SK-N-SH (cell line): ENCODE measurements at regions not wholly inside any gene's neighbourhood (a gene's known extent, or its start where the extent isn't known, plus 50 kb on each side); places are given as distances from the start of the nearest gene placed in this dataset.

Source experiments
- CTCF ChIA-PET: fragments of 300-600, 350-600 bp; formaldehyde crosslinking; extraction: SDS; loops from one replicate; lab custom pipeline; 2021; lab: Yijun Ruan, JAX
- POLR2A ChIA-PET: fragments of 350-600 bp; sonication (Branson Sonifier 250); formaldehyde crosslinking; extraction: SDS; loops from one replicate; lab custom pipeline; 2020; ENCODE audit warnings: antibody characterized with exemption, inconsistent platforms; lab: Yijun Ruan, JAX
- DNase-seq: peaks from one replicate; pipeline ENCODE4 v3.0.0; 2012
- H2AFZ ChIP-seq: fragments of 200-600 bp; sonication (generic); 2 replicates; pipeline ENCODE4 v1.8.1; 2016; ENCODE audit warnings: antibody characterized with exemption, mild to moderate bottlenecking, low read depth
- H3F3A ChIP-seq: fragments of 200-600 bp; sonication (generic); replicated peaks from 2 replicates; pipeline ENCODE3; 2016; ENCODE audit warnings: antibody characterized with exemption, mild to moderate bottlenecking; ENCODE audit not compliant: insufficient read depth
- H3K27ac ChIP-seq, 2 experiments: fragments of 200-500 bp in 1 of 2; fragments of 200-600 bp in 1 of 2; sonication (Bioruptor generic) in 1 of 2; sonication (generic), shearing (Covaris generic) in 1 of 2; 2 replicates each; pipeline versions ENCODE4 v1.5.1 to v1.6.1; 2014 to 2016; ENCODE audit warnings: low read depth in 2 of 2, inconsistent platforms in 1 of 2, low read length in 1 of 2, mild to moderate bottlenecking in 1 of 2, mixed read lengths in 1 of 2
- H3K27me3 ChIP-seq: fragments of 200-600 bp; sonication (generic), shearing (Covaris generic); 2 replicates; pipeline ENCODE4 v1.6.1; 2016; ENCODE audit warnings: mixed run types; ENCODE audit not compliant: insufficient read depth
- H3K36me3 ChIP-seq, 2 experiments: fragments of 200-500 bp in 1 of 2; fragments of 200-600 bp in 1 of 2; sonication (Bioruptor generic) in 1 of 2; sonication (generic) in 1 of 2; replicated peaks in 1 of 2; 2 replicates each; pipeline versions ENCODE3 to v1.5.1; 2014 to 2016; ENCODE audit warnings: low read length in 1 of 2, mild to moderate bottlenecking in 1 of 2; ENCODE audit not compliant: insufficient read depth in 2 of 2, control insufficient read depth in 1 of 2
- H3K4me1 ChIP-seq, 2 experiments: fragments of 200-500 bp in 1 of 2; fragments of 200-600 bp in 1 of 2; sonication (Bioruptor generic) in 1 of 2; sonication (generic), shearing (Covaris generic) in 1 of 2; 2 replicates each; pipeline versions ENCODE4 v1.5.1 to v1.6.1; 2014 to 2016; ENCODE audit warnings: low read depth in 1 of 2, low read length in 1 of 2, mixed run types in 1 of 2; ENCODE audit not compliant: insufficient read depth in 2 of 2, control insufficient read depth in 1 of 2
- H3K4me2 ChIP-seq: fragments of 200-600 bp; sonication (generic), shearing (Covaris generic); 2 replicates; pipeline ENCODE4 v1.6.1; 2017; ENCODE audit warnings: mixed run types
- H3K4me3 ChIP-seq, 2 experiments: fragments of 200-500 bp in 1 of 2; fragments of 200-600 bp in 1 of 2; sonication (Bioruptor generic) in 1 of 2; sonication (generic), shearing (Covaris generic) in 1 of 2; 2 replicates each; pipeline versions ENCODE4 v1.5.1 to v1.8.1; 2014 to 2016; ENCODE audit warnings: low read depth in 2 of 2, inconsistent platforms in 1 of 2, low read length in 1 of 2, mild to moderate bottlenecking in 1 of 2, mixed read lengths in 1 of 2, moderate library complexity in 1 of 2
- H3K79me2 ChIP-seq: fragments of 200-600 bp; sonication (generic); 2 replicates; pipeline ENCODE4 v1.8.1; 2017; ENCODE audit warnings: mild to moderate bottlenecking; ENCODE audit not compliant: insufficient read depth
- H3K9ac ChIP-seq: fragments of 200-600 bp; sonication (generic); 2 replicates; pipeline ENCODE4 v1.6.1; 2017; ENCODE audit warnings: mixed run types
- H3K9me2 ChIP-seq: fragments of 200-600 bp; sonication (generic); 2 replicates; pipeline ENCODE4 v1.6.1; 2017; ENCODE audit warnings: mixed run types
- H3K9me3 ChIP-seq: fragments of 200-600 bp; sonication (generic); 2 replicates; pipeline ENCODE4 v1.6.1; 2017; ENCODE audit warnings: mixed run types, mild to moderate bottlenecking, moderate library complexity
- H4K20me1 ChIP-seq: fragments of 200-600 bp; sonication (generic); 2 replicates; pipeline ENCODE4 v1.6.1; 2017; ENCODE audit warnings: mild to moderate bottlenecking, mixed run types; ENCODE audit not compliant: insufficient read depth
- CHD2 ChIP-seq: fragments of 150-350 bp; IDR thresholded peaks from 2 replicates; pipeline ENCODE4 v1.6.1; 2018; ENCODE audit warnings: low read length; ENCODE audit not compliant: partially characterized antibody
- EP300 ChIP-seq, 2 experiments: IDR thresholded peaks; 2 replicates each; pipeline versions ENCODE4 v1.4.0 to v1.6.1; 2012; ENCODE audit warnings: borderline replicate concordance in 1 of 2, low read depth in 1 of 2, low read length in 1 of 2
- EZH2phosphoT487 ChIP-seq: fragments of 200-600 bp; sonication (generic); IDR thresholded peaks from 2 replicates; pipeline ENCODE4 v1.6.1; 2017; ENCODE audit warnings: low read depth, mixed run types, mild to moderate bottlenecking, antibody characterized with exemption, moderate library complexity, borderline replicate concordance
- FOSL2 ChIP-seq: IDR thresholded peaks from 2 replicates; pipeline ENCODE4 v1.4.0; 2012; ENCODE audit warnings: low read depth, mild to moderate bottlenecking, moderate library complexity, borderline replicate concordance
- FOXJ3 ChIP-seq: sonication (generic); formaldehyde crosslinking; IDR thresholded peaks from 2 replicates; pipeline ENCODE4 v1.5.1; 2020; ENCODE audit warnings: mild to moderate bottlenecking, missing genetic modification reagents
- FOXM1 ChIP-seq: IDR thresholded peaks from 2 replicates; pipeline ENCODE4 v1.4.0; 2012; ENCODE audit warnings: low read depth, mild to moderate bottlenecking
- GABPA ChIP-seq: IDR thresholded peaks from 2 replicates; pipeline ENCODE4 v1.4.0; 2012; ENCODE audit warnings: low read depth, mild to moderate bottlenecking
- JUND ChIP-seq: IDR thresholded peaks from 2 replicates; pipeline ENCODE4 v1.4.0; 2012
- MEF2A ChIP-seq: IDR thresholded peaks from 2 replicates; pipeline ENCODE4 v1.4.0; 2012; ENCODE audit warnings: low read depth, borderline replicate concordance
- NRF1 ChIP-seq: IDR thresholded peaks from 2 replicates; pipeline ENCODE4 v1.6.1; 2012; ENCODE audit warnings: low read depth, mild to moderate bottlenecking, low read length
- RAD21 ChIP-seq: IDR thresholded peaks from 2 replicates; pipeline ENCODE4 v1.6.1; 2012; ENCODE audit warnings: mild to moderate bottlenecking, low read length
- RCOR1 ChIP-seq: fragments of 150-350 bp; IDR thresholded peaks from 2 replicates; pipeline ENCODE4 v1.6.1; 2017; ENCODE audit warnings: antibody characterized with exemption, low read length
- SIN3A ChIP-seq: IDR thresholded peaks from 2 replicates; pipeline ENCODE4 v1.6.1; 2012; ENCODE audit warnings: low read depth, mild to moderate bottlenecking, low read length, moderate library complexity, borderline replicate concordance
- SMC3 ChIP-seq: IDR thresholded peaks from 2 replicates; pipeline ENCODE4 v1.6.1; 2012; ENCODE audit warnings: low read depth, low read length, improper control_type of control experiment
- TAF1 ChIP-seq: IDR thresholded peaks from 2 replicates; pipeline ENCODE4 v1.6.1; 2012; ENCODE audit warnings: low read depth, mild to moderate bottlenecking, low read length, moderate library complexity, borderline replicate concordance
- TCF12 ChIP-seq: IDR thresholded peaks from 2 replicates; pipeline ENCODE4 v1.4.0; 2012
- TEAD4 ChIP-seq: IDR thresholded peaks from 2 replicates; pipeline ENCODE4 v1.4.0; 2012; ENCODE audit warnings: mild to moderate bottlenecking, borderline replicate concordance; ENCODE audit not compliant: insufficient read depth
- WGBS: methylation state at CpG from one replicate; pipeline ENCODE4 v1.1.6; 2017; ENCODE audit warnings: low lambda C conversion rate; 5-methylcytosine and 5-hydroxymethylcytosine counted together
- TF ChIP-seq, protein P1 (sequence below): IDR thresholded peaks from 2 replicates; pipeline ENCODE4 v1.4.0; 2012; ENCODE audit warnings: low read depth, borderline replicate concordance
- TF ChIP-seq, protein P2 (sequence below): fragments of 150-350 bp; IDR thresholded peaks from 2 replicates; pipeline ENCODE4 v1.6.1; 2016; ENCODE audit warnings: mild to moderate bottlenecking, low read depth, low read length
- TF ChIP-seq, protein P3 (sequence below): fragments of 150-350 bp; IDR thresholded peaks from 2 replicates; pipeline ENCODE4 v1.6.1; 2017; ENCODE audit warnings: antibody characterized with exemption, low read length, low read depth, borderline replicate concordance

DNA sequence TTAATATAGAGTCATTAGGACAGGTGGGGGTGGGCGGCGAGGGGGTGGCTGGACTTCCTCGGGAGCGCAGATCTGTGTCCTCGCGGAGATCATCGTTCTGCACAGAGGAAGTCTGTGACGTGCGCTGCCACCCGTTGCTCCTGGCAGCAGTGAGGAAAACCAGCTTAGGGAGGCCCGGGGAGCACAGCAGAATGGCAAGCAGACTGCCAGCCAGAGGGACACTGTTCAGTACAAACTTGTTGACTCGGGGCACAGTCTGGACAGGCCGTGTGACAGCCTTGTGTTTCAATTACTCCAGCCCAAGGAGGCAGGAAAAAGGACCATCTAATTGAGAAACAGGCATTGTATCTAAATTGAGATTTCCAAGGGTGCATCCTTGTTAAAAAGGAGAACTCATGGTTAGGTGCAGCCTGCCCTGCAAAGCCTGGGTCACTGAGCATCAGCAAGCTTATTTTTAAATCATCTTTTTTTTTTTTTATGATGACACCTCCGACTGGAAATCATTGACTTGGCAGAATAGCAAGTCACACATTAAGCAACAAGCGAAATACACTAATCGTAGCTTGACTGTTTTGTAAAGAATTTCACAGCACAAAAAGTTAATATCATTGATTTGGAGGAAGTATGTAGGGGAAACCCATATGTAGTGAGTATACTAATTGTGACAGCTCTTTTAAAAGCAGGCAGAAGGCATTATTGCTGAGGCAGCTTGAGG is 512.0 kb upstream of the FAT1 start:
- Histone ChIP-seq H3K27me3 (no peaks in the 10 kb centered on the region; the same call in 1 of the 2 replicates), H3K4me3 (no peak overlapping the region), H3K9ac (no peak overlapping the region), H3K4me1 (peaks cover 0 to 6% of the 10 kb centered on the region in 2 experiments; a peak in 2 of 4 replicates)
- ChIA-PET POLR2A (no interaction called here), CTCF (no interaction called here)
- DNase-seq, result peak; percentile 46
- no peak for TF ChIP-seq GABPA
- TF ChIP-seq, protein P1, sequence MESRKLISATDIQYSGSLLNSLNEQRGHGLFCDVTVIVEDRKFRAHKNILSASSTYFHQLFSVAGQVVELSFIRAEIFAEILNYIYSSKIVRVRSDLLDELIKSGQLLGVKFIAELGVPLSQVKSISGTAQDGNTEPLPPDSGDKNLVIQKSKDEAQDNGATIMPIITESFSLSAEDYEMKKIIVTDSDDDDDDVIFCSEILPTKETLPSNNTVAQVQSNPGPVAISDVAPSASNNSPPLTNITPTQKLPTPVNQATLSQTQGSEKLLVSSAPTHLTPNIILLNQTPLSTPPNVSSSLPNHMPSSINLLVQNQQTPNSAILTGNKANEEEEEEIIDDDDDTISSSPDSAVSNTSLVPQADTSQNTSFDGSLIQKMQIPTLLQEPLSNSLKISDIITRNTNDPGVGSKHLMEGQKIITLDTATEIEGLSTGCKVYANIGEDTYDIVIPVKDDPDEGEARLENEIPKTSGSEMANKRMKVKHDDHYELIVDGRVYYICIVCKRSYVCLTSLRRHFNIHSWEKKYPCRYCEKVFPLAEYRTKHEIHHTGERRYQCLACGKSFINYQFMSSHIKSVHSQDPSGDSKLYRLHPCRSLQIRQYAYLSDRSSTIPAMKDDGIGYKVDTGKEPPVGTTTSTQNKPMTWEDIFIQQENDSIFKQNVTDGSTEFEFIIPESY, result no peak
- TF ChIP-seq TEAD4, result no peak
- no peak for TF ChIP-seq SMC3
- no peak for TF ChIP-seq SIN3A
- TF ChIP-seq CHD2, result no peak
- TF ChIP-seq, all 33 proteins: peak for 0
- Histone ChIP-seq H3K79me2 (no peaks in the 10 kb centered on the region), H4K20me1 (no peaks in the 10 kb centered on the region), H2AFZ (no peak overlapping the region), H3K9me3 (no peaks in the 10 kb centered on the region), H3K9me2 (no peaks in the 10 kb centered on the region), H3F3A (no peaks in the 10 kb centered on the region), H3K4me2 (peak overlapping the region; percentile 28; the same call in 1 of the 2 replicates), H3K36me3 (no peaks in the 10 kb centered on the region), H3K27ac (no peak overlapping the region)
- 8% methylated on average over 16 of the region's 16 CpGs for WGBS

DNA sequence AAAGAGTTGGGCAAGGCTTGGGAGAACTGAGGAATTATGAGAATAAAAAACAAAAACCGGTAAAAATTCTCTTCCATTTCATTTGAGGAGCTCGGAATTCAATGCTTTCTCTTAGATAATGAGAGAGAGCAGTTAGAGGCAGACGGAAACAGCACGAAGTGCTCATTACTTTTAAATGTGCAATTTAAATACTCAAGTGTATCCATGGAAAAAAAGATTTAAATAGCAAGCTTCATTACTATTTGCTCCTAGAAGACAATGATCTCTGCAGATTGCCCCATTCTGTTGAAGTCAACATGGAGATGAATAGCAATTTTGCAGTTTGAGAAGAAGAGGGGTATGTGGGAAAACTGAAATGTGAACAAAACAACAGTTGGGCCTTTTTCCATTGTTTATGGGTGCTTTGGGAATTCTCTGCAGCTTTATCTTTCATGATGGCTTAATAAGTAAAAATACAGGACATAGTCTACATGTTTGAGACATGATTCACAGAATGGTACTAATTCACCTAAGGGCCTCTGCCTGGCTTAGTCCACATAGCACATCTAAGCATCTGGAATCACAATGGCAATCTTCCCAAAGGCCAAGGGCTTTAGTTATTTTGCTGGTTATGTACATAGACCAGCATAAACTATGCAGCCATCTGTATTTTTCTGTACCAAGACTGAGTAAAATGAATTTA is 512.7 kb upstream of the FAT1 start:
- no peaks in the 10 kb centered on the region for H3K9me3 ChIP-seq
- H3K27me3 ChIP-seq, result no peaks in the 10 kb centered on the region; the same call in 1 of the 2 replicates
- H3K79me2 ChIP-seq, result no peaks in the 10 kb centered on the region
- H3K36me3 ChIP-seq, result no peaks in the 10 kb centered on the region
- H3K9me2 ChIP-seq, result no peaks in the 10 kb centered on the region
- H3K9ac ChIP-seq, result no peak overlapping the region
- no peaks in the 10 kb centered on the region for H4K20me1 ChIP-seq
- 45% methylated on average over 4 of the region's 4 CpGs for WGBS
- H3K4me2 ChIP-seq, result no peak overlapping the region; the same call in 1 of the 2 replicates
- CTCF ChIA-PET, result no interaction called here
- DNase-seq, result no peak
- H3F3A ChIP-seq, result no peaks in the 10 kb centered on the region
- no peak overlapping the region for H3K27ac ChIP-seq
- H3K4me1 ChIP-seq, result peaks cover 0 to 6% of the 10 kb centered on the region in 2 experiments; a peak in 2 of 4 replicates
- no peak for TF ChIP-seq EZH2phosphoT487
- TF ChIP-seq FOXJ3, result no peak
- TF ChIP-seq MEF2A, result no peak
- TF ChIP-seq, protein P1, result no peak
- TF ChIP-seq NRF1, result no peak
- TF ChIP-seq RAD21, result no peak
- TF ChIP-seq, protein P2, sequence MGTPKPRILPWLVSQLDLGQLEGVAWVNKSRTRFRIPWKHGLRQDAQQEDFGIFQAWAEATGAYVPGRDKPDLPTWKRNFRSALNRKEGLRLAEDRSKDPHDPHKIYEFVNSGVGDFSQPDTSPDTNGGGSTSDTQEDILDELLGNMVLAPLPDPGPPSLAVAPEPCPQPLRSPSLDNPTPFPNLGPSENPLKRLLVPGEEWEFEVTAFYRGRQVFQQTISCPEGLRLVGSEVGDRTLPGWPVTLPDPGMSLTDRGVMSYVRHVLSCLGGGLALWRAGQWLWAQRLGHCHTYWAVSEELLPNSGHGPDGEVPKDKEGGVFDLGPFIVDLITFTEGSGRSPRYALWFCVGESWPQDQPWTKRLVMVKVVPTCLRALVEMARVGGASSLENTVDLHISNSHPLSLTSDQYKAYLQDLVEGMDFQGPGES, result no peak
- TF ChIP-seq FOSL2, result no peak
- no peak for TF ChIP-seq JUND
- no peak for TF ChIP-seq TEAD4
- TF ChIP-seq FOXM1, result no peak
- TF ChIP-seq EP300 (IDR thresholded peaks at IDR 0.05; ENCODE audit: borderline replicate concordance in 1 of 2, low read depth in 1 of 2, low read length in 1 of 2), result no peak
- TF ChIP-seq, protein P3, sequence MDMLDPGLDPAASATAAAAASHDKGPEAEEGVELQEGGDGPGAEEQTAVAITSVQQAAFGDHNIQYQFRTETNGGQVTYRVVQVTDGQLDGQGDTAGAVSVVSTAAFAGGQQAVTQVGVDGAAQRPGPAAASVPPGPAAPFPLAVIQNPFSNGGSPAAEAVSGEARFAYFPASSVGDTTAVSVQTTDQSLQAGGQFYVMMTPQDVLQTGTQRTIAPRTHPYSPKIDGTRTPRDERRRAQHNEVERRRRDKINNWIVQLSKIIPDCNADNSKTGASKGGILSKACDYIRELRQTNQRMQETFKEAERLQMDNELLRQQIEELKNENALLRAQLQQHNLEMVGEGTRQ, result no peak
- TF ChIP-seq TAF1, result no peak
- no peak for TF ChIP-seq TCF12
- TF ChIP-seq RCOR1, result no peak
- H2AFZ ChIP-seq, result no peak overlapping the region
- no peak overlapping the region for H3K4me3 ChIP-seq
- POLR2A ChIA-PET, result no interaction called here
